Activated CD8-positive, alpha-beta memory T cell treated with anti-CD3 and anti-CD28 coated beads, Interleukin-2, amount 50 U/mL, for 1 hour (primary cell): ENCODE measurements at regions not wholly inside any gene's neighbourhood (a gene's known extent, or its start where the extent isn't known, plus 50 kb on each side); places are given as distances from the start of the nearest gene placed in this dataset.

ENCODE experiments used
- DNase-seq: peaks from one replicate; pipeline ENCODE4 v3.0.0-alpha.2; 2020; ENCODE audit errors: extremely low read depth

GRCh38 chr2:83650898-83651297 is 808.2 kb downstream of the SUCLG1 start:
- DNase-seq, result no peak

- DNase-seq, result no peak
Measured at GRCh38 chr2:83650161-83650560, 808.9 kb downstream of the SUCLG1 start.

DNA sequence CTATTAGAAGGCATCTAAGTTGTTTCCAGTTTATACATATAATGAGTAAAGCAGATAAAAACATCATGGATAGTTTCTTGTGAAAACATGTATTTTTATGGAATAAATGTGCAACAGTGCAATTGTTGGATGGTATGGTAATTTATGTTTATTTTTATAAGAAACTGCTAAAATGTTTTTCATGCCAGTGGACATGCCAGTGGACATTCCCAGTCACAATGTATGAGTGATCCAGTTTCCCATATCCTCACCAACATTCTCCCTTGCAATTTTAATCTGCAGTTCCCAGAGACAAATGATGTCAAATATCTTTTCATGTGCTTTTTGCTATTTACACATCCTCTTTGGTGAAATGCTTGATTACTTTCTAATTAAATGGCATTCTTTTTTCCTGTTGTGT is 818.6 kb downstream of the SUCLG1 start:
- no peak for DNase-seq

DNA sequence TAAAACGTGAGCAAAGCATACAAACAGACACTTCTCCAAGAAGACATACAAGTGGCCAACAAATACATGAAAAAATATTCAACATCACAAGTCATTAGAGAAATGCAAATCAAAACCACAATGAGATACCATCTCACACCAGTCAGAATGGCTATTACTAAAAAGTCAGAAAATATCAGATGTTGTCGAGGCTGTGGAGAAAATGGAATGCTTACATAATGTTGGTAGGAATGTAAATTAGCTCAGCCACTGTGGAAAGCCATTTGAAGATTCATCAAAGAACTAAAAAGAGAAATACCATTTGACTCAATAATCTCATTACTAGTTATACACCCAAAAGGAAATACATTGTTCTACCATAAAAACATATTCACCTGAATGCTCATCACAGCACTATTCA is 825.7 kb downstream of the SUCLG1 start:
- DNase-seq, result no peak

DNA sequence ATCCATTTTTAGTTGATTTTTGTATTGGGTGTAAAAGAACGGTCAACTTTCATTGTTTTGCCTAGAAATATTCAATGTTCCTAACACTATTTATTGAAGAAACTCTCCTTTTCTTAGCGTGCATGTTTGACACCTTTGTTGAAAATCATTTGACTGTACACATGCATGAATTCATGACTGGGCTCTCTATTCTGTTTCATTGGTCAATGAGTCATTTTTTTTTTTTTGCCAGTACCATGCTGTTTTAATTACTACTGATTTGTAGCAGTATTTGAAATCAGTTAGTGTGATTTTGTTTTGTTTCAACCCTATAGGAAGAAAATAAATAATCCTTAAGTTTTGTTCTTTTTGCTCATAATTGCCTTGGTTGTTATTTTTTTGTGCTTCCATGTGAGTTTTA is 828.7 kb downstream of the SUCLG1 start:
- DNase-seq, result no peak

DNA sequence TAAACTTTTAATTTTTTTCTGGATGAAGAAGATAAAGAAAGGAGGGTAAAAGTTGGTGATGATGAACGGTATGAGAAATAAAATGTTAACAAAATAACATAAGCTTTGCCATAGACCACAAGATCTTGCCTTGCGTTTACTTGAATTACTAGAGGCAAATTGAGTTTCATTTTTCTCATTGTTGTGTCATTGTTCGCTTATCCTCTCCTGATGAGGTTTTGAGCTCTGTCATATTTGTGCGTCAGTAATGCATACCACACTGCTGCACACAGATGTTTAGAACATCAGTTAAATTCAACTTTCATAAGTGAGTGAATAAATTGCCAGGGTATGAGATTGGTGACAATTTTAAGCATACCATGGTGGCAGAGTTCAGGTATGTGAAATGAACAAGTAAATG is 843.6 kb downstream of the SUCLG1 start:
- DNase-seq, result no peak

GRCh38 chr2:83613178-83613577 is 845.9 kb downstream of the SUCLG1 start:
- no peak for DNase-seq

DNA sequence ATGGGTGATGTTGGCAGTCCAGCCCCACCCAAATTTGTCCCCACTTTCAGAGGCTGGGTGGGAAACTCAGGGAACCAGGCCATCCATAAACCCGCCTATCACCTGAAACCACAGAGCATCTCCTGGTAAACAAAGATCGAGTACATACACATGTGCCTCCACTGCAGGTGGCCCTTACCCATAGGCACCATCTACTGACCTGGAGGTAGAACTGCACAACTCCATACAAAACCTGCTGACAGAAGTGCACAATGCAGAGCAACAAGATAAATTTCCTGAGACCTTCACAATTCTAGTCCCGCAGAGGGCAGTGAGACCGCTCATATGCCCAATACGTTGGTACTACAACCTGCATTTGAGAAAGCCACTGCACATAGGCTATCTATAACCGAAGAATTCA is 856.3 kb downstream of the SUCLG1 start:
- DNase-seq, result no peak

DNA sequence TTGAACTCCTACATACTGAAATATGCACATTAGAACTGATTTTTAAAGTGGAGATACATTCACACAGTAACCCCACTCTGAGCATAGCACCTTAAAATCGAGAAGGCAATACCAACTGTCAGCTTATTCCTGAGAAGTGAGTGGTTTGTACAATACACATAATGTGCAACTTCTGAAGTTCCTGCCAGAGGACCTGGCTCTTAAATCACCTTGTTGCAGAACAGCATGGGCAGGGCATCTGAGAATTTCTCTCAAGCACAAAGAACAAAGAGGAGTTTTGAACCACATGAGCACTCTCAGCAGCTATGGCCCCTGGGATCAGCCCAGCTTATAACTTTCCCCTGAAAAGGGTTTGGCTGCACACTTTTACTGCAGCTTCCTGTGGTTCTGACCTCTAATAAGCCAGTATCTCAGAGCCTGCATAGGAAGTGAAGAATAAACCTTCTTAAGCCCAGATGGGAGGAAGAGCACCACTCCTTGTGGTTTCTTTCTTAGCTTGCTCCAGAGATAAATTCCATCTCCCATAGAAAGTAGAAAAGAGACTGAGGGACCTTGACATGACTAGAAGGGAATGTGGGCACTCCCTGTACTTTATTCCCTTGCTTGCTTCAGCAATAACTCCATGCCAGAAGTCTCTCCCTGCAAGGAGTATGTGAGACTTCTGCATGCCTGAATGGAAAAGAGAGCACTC is 862.3 kb downstream of the SUCLG1 start:
- no peak for DNase-seq

DNA sequence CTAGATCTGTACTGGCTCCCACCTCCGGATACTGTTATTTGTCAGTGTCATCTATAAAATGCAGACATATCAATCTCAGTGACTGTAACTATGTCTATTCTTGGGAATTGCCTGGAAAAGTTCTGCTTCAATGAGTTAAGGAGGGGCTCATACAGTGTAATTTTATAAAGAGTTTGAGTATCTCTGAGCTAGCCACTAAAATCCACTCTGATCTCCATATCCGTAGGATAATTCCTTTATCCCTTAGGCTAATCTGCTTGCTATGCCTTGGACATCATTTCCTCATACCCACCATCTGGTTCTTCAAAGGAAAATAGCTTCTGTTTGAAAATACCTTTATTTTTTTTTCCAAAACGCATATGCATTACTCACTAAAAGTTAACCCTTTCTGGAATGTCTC is 863.2 kb downstream of the SUCLG1 start:
- no peak for DNase-seq

- DNase-seq, result no peak
Measured at GRCh38 chr2:83595121-83595690, 863.9 kb downstream of the SUCLG1 start.

DNA sequence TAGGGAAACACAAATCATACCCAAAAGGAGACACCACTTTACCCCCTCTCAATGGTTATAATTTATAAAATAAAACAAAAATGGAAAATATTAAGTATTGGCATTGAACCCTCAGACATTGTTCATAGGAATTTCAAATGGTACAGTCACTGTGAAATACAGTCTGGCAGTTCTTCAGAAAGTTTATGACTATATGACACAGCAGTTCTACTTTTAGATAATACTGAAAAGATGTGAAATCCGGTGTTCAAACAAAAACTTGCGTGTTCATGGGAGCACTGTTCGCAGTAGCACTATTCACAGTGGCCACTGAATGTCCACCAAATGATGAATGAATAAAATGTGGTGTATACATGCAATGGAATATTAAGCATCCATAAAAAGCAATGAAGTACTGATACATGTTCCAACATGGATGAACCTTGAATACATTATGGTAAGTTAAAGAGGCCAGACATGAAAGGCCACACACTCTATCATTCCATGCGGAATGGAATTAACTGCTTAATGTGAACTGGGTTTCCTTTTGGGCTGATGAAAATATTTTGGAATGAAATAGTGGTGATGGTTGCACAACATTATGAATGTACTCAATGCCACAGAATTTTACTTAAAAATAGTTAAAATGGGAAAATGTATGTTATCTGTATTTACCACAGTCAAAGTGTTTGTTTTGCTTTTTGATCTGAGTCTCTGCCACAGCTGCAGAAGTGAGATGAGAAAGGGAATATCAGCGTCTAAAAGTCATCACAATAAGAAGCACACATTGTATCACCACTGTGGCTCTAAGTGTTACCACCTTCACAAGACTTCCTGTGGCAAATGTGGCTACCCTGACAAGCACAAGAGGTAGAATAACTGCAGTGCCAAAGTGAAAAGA is 864.6 kb downstream of the SUCLG1 start:
- no peak for DNase-seq

- no peak for DNase-seq
Measured at GRCh38 chr2:83587309-83587708, 871.8 kb downstream of the SUCLG1 start.

GRCh38 chr2:83585250-83585649 is 873.8 kb downstream of the SUCLG1 start:
- no peak for DNase-seq

- no peak for DNase-seq
Measured at GRCh38 chr2:83584672-83585071, 874.4 kb downstream of the SUCLG1 start.

- no peak for DNase-seq
Measured at GRCh38 chr2:83582589-83582988, 876.5 kb downstream of the SUCLG1 start.

GRCh38 chr2:83579507-83579906 is 879.6 kb downstream of the SUCLG1 start:
- DNase-seq, result no peak

DNA sequence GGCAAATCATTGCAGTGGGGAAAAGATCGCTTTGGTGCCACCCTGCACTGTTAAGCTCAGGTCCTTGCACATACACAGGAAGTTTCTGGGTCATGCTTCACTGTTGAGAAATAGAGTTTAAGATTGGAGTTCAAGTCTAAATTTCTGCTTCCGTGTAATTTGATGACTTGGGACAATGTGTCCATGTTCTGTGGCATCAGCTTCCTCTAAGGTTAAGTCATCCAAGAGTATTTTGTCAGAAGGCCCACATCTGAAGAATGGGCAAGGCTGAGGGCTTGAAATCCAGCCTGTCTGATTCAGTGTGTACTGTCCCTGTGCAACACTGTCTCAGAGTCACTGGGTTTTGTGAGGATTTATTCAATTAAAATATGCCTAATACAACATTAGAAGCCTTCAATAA is 880.7 kb downstream of the SUCLG1 start:
- DNase-seq, result no peak

GRCh38 chr2:83574614-83575013 is 884.5 kb downstream of the SUCLG1 start:
- DNase-seq, result no peak

- DNase-seq, result no peak
Measured at GRCh38 chr2:83573060-83573459, 886.0 kb downstream of the SUCLG1 start.

DNA sequence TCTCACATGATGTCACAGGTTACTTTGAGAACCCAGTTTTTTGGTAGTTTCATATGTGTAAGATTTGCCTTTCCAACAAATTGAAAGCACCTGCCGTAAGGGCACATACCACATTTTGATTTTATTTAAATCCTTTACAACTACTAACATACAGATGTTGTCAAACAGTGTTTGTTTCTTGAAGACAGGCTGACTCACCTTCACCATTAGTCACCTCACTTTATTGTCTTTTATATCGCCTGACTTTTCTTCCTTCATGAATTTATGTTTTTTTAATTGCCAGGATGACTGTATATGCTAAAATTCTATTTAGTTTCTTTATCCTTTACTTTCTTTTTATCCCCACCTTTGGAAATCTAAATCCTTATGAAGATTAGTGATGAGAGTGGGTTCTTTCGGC is 886.7 kb downstream of the SUCLG1 start:
- DNase-seq, result no peak

- no peak for DNase-seq
Measured at GRCh38 chr2:83567551-83567950, 891.5 kb downstream of the SUCLG1 start.

DNA sequence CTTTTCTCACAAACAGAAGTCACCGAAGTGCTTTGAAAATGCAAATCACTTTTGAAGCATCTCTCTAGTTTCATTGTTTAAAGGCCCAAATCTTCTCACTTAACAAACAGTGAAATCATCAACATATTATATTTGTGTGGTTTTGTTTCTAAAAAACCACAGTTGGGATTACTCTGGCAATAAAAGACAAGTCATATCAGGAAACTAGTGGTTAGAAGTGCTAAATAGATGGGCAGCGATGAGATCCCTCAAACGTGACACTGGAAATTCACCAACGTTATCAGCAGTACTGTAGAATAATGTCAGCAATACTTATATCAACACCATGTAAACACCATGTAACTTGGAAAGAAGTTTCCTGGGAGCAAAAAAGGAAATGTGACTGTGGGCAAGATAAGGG is 893.5 kb downstream of the SUCLG1 start:
- no peak for DNase-seq
